NCI-H2171 (cell line): ENCODE measurements at regions not wholly inside any gene's neighbourhood (a gene's known extent, or its start where the extent isn't known, plus 50 kb on each side); places are given as distances from the start of the nearest gene placed in this dataset.

ENCODE experiments used
- DNase-seq: peaks from one replicate; lab custom pipeline; 2025; lab: John Stamatoyannopoulos, UW

- no peak for DNase-seq
Measured at GRCh38 chr7:98565103-98565502, 52.0 kb upstream of the NPTX2 start.

DNA sequence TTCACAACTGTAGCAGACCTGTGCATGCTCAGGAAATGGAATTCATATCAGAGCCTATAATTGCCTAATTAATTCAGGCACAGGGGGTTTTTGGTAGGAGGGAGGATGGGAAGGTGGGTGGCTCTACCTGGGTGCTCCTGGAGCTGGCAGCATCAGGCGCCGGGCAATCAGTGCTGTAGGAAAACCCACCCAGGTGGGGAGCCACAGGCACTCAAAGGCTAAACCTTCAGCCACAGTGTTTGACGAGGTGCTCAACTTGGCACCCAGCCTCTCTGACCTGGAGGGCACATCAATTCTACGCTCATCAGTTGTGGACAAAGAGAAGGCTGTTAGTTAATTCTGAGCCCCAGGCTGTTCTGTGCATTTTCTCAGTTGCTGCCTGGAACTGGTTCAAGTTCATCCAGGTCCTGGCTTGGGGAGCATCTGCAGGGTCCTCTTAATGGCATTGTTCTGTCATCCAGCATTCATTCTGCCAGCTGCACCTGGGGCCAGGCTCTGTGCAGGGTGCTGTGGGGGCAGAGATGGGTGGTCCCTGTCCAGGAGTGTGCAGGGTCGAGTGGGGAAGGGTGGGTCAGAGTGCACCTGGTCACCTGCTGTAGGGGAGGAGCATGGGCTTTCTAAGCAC is 54.1 kb upstream of the NPTX2 start:
- peak; percentile 10 for DNase-seq

DNA sequence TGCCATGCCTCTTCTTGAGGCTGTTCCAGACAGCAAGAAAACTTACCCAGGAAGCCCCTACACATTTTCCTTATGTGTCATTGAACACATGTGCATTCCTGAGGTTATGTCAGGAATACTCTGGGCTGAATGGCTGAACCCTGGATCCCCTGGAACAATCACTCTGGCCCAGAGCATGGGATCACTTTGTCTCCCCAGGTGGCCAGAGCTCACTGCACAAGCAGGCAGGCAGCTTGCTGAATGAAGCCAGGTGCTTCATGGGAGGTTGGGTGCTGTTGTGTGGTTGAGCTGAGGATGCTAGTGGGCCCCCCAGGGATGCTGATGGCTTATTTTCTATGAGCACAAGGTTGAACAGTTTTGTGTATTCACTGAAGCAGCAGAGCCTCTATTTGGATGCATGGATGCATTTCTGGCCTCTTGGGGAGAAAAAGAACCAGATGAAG is 54.7 kb upstream of the NPTX2 start:
- DNase-seq = peak; percentile 66

DNA sequence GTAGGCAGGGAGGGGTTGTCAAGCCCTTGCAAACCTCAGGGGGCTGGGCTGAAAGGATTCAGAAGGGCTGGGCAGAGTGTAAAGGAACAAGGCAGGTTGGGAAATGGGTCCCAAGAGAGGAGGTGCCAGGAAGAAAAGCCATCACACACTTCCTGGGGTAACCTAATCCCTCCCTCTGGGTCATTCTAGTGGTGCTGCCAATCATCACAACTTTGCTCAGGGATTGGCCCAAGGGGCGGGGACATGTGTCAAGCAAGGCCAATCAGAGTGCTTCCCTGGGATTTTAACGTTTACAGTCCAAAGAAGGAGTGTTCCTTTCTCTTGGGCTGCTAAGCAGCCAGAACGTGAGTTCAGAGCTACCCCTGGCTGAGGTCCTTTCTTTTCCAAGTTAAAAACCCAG is 57.1 kb upstream of the NPTX2 start:
- peak; percentile 92 for DNase-seq

DNA sequence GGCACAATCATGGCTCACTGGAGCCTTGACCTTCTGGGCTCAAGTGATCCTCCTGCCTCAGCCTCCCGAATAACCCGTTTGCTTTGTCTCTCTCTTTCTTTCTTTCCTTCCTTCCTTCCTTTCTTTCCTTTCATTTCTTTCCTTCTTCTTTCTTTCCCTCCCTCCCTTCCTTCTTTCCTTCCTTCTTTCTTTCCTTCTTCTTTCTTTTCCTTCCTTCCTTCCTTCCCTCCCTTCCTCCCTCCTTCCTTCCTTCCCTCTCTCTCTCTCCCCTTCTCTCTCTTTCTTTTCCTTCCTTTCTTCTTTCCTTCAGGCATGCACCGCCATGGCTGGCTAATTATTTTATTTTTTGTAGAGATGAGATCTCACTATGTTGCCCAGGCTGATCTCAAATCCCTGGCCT is 57.9 kb upstream of the NPTX2 start:
- DNase-seq = no peak

DNA sequence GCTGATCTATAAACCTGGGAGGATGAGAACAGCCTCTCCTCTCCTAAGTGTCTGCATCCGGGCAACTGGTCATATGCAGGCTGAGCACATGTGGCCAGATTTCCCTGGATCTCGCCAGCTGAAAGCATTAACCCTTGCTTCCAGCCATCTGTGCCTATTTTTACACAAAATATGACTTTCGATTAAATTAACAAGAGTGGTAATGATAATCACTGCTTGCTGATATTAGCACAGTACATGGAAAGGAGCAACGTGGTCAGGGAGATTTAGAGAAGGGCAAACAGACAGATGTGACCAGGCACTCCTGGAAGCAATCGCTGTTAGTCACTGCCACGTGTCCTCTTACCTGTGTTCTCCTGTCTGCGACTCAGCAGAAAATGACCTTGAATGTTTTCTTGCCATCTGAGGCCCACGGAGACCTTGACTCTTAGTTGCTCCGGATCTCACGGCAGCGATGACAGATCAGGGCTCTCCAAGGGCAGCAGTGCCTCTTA is 59.5 kb upstream of the NPTX2 start:
- peak; percentile 40 for DNase-seq

- DNase-seq = peak; percentile 81
Measured at GRCh38 chr7:98556288-98556687, 60.8 kb upstream of the NPTX2 start.

GRCh38 chr7:98555403-98555802 is 61.7 kb upstream of the NPTX2 start:
- peak; percentile 57 for DNase-seq

DNA sequence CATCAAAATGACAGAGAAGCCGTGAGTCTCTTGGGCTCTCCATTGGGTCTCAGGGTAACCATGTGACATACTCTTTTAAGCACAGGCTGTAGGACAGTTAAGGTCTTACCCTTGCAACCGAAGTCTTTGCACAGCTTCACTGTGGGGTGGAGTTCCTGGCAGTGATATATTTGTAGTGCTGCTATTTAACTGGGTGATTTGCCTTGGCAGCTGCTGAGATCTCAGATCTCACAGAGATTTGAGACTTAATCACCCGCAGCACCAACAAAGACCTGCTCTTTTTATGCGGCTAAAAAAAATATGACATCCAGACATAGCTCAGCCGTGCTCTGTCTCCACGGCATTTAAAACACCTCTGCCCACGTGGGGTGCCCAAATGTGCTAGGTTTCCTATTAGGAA is 63.4 kb upstream of the NPTX2 start:
- DNase-seq = peak; percentile 22

DNA sequence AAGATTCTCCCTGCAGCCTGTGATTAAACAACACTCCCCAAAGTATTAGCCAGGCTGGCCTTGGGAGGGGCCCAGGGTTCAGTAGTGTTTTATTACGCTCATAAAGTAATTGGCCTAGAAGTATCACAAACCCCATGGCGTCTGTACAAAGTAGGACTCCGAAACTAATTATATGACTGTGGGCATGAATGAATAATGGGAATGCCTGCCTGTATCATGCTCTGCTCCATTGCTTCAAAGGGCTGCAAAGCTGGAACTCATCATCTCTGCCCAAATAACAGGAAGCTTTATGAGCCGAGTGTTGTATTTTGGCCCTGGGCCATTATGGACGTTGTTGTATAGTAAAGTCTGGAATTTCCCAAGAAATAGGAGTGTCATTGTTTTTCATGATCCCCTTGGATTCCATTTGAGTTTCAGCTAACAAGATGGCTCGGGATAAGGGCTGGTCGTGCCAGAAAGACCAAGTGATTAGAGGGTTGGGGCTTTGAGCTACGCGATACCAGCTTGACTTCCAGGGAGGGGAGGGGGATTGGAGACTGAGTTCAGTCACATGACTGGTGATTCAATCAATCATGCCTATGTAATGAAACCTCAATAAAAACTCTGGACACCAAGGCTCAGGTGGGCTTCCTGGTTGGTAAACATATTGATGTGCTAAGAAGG is 65.3 kb upstream of the NPTX2 start:
- DNase-seq = no peak

DNA sequence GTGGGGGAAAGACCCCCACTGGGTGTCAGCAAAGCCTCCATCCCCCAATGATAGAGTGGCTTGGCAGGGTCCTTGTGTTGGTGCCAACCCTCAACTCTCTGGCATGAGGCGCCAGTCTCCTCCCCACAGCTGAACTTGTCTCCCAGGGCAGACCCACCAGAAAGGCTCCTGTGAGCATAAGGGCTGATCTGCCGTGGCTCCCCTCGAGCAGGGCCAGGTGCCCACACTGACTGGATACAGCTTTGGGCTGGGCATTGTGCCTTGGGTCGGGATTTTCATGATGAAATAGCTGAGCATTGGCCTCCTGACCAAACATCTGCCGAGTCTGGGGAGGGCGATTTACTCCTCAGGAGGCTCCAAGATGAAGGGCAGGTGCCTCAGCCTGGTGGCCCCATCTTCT is 68.1 kb upstream of the NPTX2 start:
- DNase-seq = no peak

- DNase-seq = no peak
Measured at GRCh38 chr7:98548370-98548769, 68.7 kb upstream of the NPTX2 start.

DNA sequence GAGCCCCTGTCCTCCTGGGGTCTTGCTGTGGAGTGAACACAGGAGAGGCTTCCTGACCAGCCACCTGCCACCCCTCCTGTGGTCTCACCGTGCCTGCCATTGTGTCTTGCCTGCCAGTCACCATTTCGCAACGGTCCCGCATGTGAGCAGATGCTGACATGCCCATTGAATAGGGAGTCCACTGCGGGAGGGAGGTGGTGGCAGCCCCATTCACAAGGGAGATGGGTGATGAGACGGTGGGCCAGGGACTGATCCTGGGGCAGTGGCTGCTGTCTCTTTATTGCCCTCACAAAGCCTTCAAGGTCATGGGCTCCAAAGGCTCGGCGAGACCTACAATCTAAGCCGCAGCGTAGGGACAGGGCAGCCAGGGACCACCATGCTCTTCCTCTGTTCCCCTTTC is 76.0 kb upstream of the NPTX2 start:
- DNase-seq = no peak

GRCh38 chr7:98539865-98540264 is 77.2 kb upstream of the NPTX2 start:
- no peak for DNase-seq

- no peak for DNase-seq
Measured at GRCh38 chr7:98536803-98537202, 80.3 kb upstream of the NPTX2 start.

- DNase-seq = no peak
Measured at GRCh38 chr7:98534493-98534892, 82.6 kb upstream of the NPTX2 start.

DNA sequence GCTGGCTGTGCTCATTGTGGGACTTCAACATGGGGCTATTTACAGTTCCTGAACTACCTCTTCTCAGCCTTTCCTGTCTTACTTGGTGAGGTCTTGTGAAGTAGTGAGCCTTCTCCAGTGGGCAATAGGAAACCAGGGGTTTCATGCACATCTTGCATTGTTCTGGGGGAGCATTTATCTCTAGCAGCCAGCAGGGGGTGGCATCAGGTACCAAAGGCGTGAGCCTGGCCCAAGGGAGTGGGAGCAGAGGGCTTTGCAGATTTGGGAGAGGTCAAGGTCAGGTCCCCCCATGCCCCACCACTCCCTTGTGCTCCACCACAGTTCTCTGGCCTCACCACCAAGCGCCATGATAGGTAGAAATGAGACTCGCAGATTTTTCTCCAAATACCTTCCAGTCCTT is 85.4 kb upstream of the NPTX2 start:
- DNase-seq = no peak

DNA sequence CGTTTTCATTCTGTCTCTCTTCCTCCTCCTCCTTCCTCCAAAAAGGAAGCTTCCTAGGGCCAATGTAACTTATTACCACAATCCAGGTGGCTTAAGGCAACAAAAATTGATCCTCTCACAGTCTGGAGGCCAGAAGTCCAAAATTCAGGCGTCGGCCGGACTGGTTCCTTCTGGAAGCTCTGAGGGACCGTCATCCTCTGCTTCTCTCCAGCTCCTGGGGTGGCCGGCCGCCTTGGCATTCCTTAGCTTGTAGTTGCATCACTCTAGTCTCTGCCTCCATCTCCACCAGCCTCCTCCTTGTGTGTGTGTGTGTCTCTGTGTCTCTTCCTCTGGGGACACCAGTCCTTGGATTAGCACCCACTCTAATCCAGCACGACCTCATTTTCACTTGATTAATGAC is 89.0 kb upstream of the NPTX2 start:
- no peak for DNase-seq

- DNase-seq = no peak
Measured at GRCh38 chr7:98526059-98526458, 91.0 kb upstream of the NPTX2 start.

DNA sequence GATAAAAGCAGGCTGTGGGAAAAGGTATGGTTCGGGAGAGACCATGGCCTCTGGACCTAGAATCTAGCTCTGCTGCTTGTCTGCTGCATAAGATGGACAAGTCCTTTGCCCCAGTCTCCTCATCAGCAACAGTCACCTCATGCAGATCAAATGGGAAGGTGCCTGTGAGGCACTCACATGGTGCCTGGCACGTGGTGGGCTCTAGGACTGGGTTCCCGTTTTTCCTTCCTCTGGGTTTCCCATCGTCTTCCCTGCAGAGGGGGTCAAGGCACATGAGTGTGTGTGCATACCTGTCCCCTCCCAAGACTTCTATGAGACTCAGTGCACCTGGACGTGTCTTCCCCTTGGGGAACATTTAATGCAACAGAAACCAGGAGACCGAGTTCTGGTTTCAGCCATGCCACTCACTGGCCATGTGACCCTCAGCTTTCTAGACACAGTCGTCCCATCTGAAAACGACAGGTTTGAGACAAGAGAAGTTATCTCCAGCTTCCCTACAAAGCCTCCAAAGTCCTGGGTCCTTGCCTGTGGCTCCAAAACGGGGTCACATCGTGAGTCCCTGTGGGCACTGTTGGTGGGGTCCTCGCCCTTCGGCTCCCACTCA is 95.9 kb upstream of the NPTX2 start:
- DNase-seq = no peak

DNA sequence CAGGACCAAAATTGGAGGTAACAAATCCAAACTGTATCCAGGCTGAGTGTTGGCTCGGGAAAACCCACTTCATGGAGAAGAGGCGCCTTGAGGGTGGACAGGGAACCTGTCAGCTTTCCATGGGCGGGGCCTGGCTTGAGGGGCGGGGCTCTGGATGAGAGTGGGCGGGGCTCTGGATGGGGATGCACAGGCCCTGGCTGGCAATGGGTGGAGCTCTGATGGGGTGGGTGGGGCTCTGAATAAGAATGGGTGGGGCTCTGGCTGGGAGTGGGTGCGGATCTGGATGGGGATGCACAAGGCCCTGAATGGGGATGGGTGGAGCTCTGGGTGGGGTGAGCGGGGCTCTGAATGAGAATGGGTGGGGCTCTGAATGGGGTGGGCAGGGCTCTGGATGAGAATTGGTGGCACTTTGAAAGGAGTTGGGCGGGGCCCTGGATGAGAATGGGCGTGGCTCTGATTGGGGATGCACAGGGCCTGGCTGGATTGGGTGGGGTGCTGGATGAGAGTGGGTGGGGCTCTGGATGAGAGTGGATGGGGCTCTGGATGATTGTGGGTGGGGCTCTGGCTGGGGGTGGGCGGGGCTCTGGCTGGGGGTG is 96.6 kb upstream of the NPTX2 start:
- no peak for DNase-seq

DNA sequence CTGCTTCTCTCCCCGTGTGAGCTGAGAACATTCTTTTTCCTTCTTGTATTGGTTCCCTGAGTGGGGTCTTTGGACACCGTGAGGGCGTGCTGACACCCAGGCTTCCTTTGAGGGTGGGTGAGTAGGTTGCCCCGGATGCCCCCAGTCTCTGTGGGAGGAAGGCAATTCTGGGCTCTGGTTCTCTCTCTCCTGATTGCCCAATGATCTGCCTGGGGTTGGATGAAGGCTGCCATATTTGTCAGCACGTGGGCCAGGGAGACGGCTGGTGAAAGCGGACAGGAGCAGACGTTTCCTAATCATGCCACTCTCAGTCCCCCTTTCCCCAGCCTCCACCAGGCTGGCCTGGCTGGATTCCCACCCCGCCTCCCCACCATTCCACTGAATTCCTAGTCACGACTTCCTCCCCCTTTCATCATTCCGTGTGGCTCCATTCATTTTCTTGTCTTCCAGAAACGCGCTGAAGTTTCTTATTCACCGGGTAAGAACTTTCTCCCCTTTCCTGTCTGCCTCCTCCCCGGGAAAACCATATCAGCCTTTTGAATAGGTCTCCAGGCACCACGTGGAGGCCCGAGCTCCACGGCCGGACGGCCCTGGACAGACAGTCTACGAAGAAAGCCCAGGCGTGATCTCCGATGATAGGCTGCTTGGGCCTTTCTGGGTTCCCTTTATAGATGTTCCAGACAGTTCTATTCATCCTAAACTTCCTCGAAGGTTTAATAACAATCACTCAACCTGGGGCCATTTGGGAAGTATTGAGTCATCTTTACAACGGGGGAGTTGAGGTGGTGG is 98.7 kb upstream of the NPTX2 start:
- no peak for DNase-seq
